Cardiac fibroblast (primary cell): ENCODE measurements at regions not wholly inside any gene's neighbourhood (a gene's known extent, or its start where the extent isn't known, plus 50 kb on each side); places are given as distances from the start of the nearest gene placed in this dataset.
"Not testable (repeated sequence)": the region's sequence is repeated elsewhere in the genome, so short reads cannot be mapped to it uniquely, and the experiment has no call there.

Experiments
- DNase-seq, 2 donors: peaks; one replicate each; pipeline versions ENCODE4 v3.0.0 to v3.0.0-alpha.2; 2010; ENCODE audit warnings: low read depth in 2 of 2
- H3K4me3 ChIP-seq, 2 donors: replicated peaks in 1 of 2; 1 replicate in 1 of 2; 2 replicates in 1 of 2; pipeline ENCODE4 v1.5.1; 2011; ENCODE audit warnings: low read depth in 2 of 2, low read length in 2 of 2, mild to moderate bottlenecking in 2 of 2, moderate library complexity in 1 of 2
- TF ChIP-seq, protein P1 (sequence below): IDR thresholded peaks from one replicate; pipeline ENCODE4 v1.5.1; 2011; ENCODE audit warnings: low read depth, mild to moderate bottlenecking, low read length, inconsistent platforms

DNA sequence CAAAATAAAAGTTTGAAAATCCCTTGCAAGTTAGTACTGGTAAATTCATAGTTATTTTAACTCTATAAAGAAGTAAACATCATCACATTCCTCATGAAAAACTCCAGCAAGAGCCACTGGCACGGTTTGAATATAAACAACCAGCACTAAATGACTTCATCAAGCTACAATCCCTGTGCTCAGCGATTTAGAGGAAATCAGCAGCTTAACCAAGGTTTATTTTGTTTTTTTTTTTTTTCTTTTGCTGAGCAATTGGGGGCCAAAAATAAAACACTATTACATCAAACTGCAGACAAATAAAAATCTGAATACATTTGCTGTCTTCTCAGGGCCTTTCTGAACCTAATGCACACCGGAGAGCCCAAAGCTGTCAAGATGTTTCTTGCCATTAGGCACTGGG is 106.2 kb upstream of the SLC24A2 start:
- TF ChIP-seq, protein P1, sequence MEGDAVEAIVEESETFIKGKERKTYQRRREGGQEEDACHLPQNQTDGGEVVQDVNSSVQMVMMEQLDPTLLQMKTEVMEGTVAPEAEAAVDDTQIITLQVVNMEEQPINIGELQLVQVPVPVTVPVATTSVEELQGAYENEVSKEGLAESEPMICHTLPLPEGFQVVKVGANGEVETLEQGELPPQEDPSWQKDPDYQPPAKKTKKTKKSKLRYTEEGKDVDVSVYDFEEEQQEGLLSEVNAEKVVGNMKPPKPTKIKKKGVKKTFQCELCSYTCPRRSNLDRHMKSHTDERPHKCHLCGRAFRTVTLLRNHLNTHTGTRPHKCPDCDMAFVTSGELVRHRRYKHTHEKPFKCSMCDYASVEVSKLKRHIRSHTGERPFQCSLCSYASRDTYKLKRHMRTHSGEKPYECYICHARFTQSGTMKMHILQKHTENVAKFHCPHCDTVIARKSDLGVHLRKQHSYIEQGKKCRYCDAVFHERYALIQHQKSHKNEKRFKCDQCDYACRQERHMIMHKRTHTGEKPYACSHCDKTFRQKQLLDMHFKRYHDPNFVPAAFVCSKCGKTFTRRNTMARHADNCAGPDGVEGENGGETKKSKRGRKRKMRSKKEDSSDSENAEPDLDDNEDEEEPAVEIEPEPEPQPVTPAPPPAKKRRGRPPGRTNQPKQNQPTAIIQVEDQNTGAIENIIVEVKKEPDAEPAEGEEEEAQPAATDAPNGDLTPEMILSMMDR = no peak
- DNase-seq = peak; percentile 10 to 43
- H3K4me3 ChIP-seq = no peak overlapping the region

DNA sequence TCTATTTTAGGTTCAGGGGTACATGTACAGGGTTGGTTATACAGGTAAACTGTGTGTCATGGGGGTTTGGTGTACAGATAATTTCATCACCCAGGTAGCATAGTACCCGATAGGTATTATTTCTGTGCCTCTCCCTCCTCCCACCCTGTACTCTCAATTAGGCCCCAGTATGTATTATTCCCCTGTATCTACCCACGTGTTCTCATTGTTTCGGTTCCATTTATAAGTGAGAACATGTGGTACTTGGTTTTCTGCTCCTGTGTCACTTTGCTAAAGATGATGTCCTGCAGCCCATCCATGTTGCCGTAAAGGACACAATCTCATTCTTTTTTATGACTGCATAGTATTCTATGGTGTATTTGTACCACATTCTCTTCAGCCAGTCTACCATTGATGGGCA is 96.8 kb upstream of the SLC24A2 start:
- H3K4me3 ChIP-seq = no peak overlapping the region
- TF ChIP-seq, protein P1 = no peak
- DNase-seq = no peak

DNA sequence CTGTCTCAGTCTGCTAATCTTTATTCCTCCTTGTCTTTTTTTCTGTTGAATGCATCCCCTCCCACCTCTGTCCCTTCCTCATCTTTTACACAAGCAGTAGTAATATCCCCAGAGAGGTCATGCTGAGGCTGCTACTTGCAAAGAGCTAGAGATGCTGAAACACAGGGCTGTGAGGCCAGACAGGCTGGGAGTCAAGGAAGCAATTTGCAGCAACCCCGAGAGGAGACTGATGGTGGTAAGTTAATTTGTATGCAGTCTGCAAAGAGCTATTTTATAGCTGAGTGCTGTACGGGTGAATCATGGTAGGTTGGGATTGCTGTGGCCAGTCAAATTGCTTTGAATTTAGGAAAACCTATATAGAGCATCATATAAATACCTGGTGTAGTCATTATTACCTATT is 90.2 kb upstream of the SLC24A2 start:
- TF ChIP-seq, protein P1 = no peak
- no peak overlapping the region for H3K4me3 ChIP-seq
- DNase-seq = no peak

DNA sequence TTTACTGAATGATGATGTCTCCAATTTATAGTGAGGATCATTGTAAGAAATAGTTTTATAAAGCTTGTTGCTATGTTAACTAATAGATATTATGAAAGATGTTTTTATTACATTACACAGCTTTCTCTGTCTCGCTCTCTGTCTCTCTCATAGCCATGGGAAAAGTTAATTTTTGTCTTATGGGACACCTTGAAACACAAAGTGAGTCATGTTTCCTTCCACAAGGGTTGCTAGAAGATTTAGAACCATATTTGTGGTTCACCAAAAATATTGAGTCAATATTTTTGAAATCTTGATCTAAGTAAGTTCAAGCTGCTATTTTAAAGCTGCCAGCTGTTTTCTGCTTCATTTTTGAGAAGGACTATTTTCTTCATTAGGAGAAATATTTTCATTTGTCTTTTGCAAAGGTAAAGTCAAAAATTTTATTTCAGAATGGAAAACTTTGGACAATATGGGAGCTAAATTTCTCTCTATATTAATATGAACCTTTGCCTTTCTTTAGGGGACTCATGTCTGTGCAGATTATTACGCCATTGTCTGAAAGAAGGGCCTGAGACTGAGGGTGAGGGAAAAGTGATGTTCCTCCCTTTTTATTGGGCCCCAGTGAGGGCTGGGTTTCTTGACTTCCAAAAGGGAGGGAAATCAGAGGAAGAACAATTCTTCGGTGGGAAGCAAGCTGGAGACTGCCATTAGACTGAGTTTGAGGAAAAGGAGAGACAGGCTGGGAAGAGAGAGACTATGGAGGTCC is 87.9 kb upstream of the SLC24A2 start:
- TF ChIP-seq, protein P1 = no peak
- peak in 1 of 2 donors; percentile 72 for DNase-seq
- no peak overlapping the region for H3K4me3 ChIP-seq

DNA sequence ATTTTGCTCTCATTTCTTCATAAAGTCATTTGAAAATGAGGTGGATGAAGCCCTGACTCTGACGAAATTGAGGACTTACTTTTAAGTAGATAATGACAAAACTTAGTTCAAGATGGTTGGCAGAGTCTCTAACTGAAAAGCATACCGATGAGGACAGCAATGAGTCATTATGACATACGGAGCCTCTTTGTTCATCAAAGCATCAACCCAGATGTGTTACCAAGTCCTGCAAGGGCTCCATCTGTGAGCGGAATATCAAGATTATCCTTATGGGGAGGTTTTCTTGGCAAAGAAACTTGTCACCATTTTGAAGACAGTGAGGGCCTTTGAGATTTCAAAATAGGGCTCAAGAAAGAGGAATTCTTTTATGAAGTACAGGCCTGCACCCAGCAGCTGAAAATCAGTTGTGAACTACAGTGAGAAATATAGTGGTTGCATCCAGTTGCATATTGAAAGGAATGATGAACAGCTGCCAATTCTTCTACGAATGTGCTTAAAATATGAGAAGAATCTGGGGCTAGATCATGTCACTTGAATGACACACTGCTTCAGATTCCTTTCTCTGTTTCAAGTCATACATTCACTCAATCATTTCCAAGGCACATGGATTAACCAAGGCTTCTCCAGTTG is 86.6 kb upstream of the SLC24A2 start:
- no peak overlapping the region for H3K4me3 ChIP-seq
- peak in 1 of 2 donors; percentile 59 for DNase-seq
- TF ChIP-seq, protein P1 = no peak

DNA sequence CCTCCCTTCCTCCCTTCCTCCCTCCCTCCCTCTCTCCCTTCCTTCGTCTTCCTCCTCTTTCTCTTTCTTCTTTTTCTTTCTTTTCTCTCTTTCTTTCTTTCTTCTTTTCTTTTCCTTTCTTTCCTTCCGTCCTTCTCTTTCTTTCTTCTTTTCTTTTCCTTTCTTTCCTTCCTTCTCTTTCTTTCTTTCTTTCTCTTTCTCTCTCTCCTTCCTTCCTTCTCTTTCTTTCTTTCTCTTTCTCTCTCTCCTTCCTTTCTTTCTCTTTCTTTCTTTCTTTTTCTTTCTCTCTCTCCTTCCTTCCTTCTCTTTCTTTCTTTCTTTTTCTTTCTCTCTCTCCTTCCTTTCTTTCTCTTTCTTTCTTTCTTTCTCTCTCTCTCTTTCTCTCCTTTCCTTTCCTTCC is 84.4 kb upstream of the SLC24A2 start:
- DNase-seq, H3K4me3 ChIP-seq: not testable (repeated sequence)

DNA sequence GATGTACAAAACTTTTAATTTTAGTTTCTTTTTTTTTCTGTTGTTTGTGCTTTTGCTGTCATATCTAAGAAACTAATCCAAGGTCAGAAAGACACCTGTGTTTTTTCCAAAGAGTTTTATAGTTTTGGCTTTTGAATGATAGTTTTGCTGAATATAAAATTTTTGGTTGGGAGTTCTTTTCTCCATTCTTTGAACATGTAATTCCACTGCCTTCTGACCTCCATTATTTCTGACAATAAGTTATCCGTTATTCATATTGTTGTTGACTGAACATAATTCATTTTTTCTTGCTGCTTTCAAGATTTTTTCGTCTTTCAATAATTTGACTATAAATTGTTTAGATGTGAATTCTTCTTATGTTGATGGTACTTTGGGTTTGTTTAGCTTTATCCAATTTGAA is 82.2 kb upstream of the SLC24A2 start:
- DNase-seq = no peak
- H3K4me3 ChIP-seq = no peak overlapping the region
- TF ChIP-seq, protein P1 = no peak
